Transverse colon (tissue), 4 donors: ENCODE measurements at regions not wholly inside any gene's neighbourhood (a gene's known extent, or its start where the extent isn't known, plus 50 kb on each side); places are given as distances from the start of the nearest gene placed in this dataset.

Experiments used
- DNase-seq: peaks from one replicate; pipeline ENCODE4 v3.0.0-alpha.2; 2019
- H3K27ac ChIP-seq, 4 donors: fragments of 200-600 bp; sonication (generic); 2 replicates each; pipeline ENCODE4 v1.5.1; 2016 to 2018; ENCODE audit warnings: inconsistent platforms in 4 of 4
- H3K27me3 ChIP-seq: fragments of 200-600 bp; sonication (generic); 2 replicates; pipeline ENCODE4 v1.5.1; 2017; ENCODE audit warnings: inconsistent platforms
- H3K36me3 ChIP-seq, 4 donors: fragments of 200-600 bp; sonication (generic); 2 replicates each; pipeline ENCODE4 v1.5.1; 2017 to 2019; ENCODE audit warnings: inconsistent platforms in 4 of 4
- H3K4me1 ChIP-seq, 4 donors: fragments of 200-600 bp; sonication (generic); 2 replicates each; pipeline ENCODE4 v1.5.1; 2017 to 2020; ENCODE audit warnings: inconsistent platforms in 4 of 4
- H3K4me3 ChIP-seq, 4 donors: fragments of 200-600 bp; sonication (generic); 1 replicate in 1 of 4; 2 replicates in 3 of 4; pipeline versions ENCODE4 v1.5.1 to v1.6.1; 2017 to 2019; ENCODE audit warnings: inconsistent platforms in 4 of 4
- H3K9me3 ChIP-seq, 2 donors: fragments of 200-600 bp; sonication (generic); 2 replicates each; pipeline ENCODE4 v1.5.1; 2017 to 2019; ENCODE audit warnings: inconsistent platforms in 2 of 2
- CTCF ChIP-seq, 5 experiments: fragments of 200-600 bp in 3 of 5; fragments of 450-650 bp in 2 of 5; sonication (generic) in 3 of 5; IDR thresholded peaks; 1 replicate in 2 of 5; 2 replicates in 3 of 5; pipeline ENCODE4 v1.5.1; 2016 to 2017; ENCODE audit warnings: antibody characterized with exemption in 5 of 5, inconsistent platforms in 3 of 5, mild to moderate bottlenecking in 2 of 5, moderate library complexity in 1 of 5
- EP300 ChIP-seq: sonication (generic); formaldehyde crosslinking; IDR thresholded peaks from one replicate; pipeline ENCODE4 v1.6.1; 2017; ENCODE audit warnings: antibody characterized with exemption, low read depth
- POLR2A ChIP-seq: fragments of 450-650 bp; IDR thresholded peaks from one replicate; pipeline ENCODE4 v1.6.1; 2016; ENCODE audit warnings: antibody characterized with exemption, mild to moderate bottlenecking, moderate library complexity
- POLR2AphosphoS5 ChIP-seq, 3 donors: sonication (generic); formaldehyde crosslinking; IDR thresholded peaks; one replicate each; pipeline ENCODE4 v1.6.1; 2016; ENCODE audit warnings: antibody characterized with exemption in 3 of 3
- WGBS, 2 donors: methylation state at CpG; one replicate each; pipeline ENCODE4 v1.1.5; 2018; ENCODE audit warnings: low coverage in 1 of 2; 5-methylcytosine and 5-hydroxymethylcytosine counted together
- in situ Hi-C, 4 donors: fragments of 200-750 bp; cut with MboI; loops; one replicate each; pipeline versions ENCODE4 v1.15.0 to v1.15.1; 2017; ENCODE audit warnings: low sequenced_read_pairs in 3 of 4, low pct_ligation_motif_present in 1 of 4, low pct_unique_long_range_greater_than_20kb in 1 of 4
- intact Hi-C: fragments of 100-400 bp; cut with DNase I; formaldehyde crosslinking; loops from one replicate; pipeline ENCODE4 v1.15.1; 2023; ENCODE audit warnings: low total_unique reads

GRCh38 chr1:81455481-81455880 lies 345.3 kb upstream of the ADGRL2 start:
- peaks cover 0 to 18% (median 6%) of the 10 kb centered on the region in 4 donors for H3K4me1 ChIP-seq
- H3K36me3 ChIP-seq = no peaks in the 10 kb centered on the region
- H3K27me3 ChIP-seq = no peaks in the 10 kb centered on the region
- WGBS, 2 donors = 73 to 75% methylated on average over 4 of the region's 4 CpGs
- no peak overlapping the region for H3K27ac ChIP-seq
- DNase-seq = no peak
- in situ Hi-C loops = no loop called here
- no peak overlapping the region for H3K4me3 ChIP-seq
- no peak for TF ChIP-seq POLR2AphosphoS5 (IDR thresholded peaks at IDR 0.05)
- TF ChIP-seq CTCF (IDR thresholded peaks at IDR 0.05) = no peak
- TF ChIP-seq EP300 = no peak
- intact Hi-C loops = no loop called here
- no peaks in the 10 kb centered on the region for H3K9me3 ChIP-seq

DNA sequence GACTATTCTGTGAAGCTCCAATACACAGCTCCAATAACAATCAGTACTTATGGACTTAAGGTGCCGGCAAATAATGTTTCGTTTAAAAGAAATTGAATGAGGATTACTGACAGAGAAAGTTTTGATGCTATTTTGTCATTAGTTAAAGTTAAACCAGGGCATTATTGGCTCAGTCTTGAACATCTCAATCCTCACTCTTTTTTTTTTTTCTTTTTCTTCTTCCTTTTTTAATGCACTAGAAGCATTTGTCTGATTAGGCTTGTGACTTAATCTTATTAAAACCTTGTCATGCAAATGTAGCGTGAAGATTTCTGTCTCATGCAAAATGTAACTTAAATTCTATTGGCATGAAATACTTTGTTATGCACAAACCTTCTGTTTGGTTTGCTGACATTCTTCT lies 346.8 kb upstream of the ADGRL2 start:
- H3K27ac ChIP-seq = peak overlapping the region in 2 of 4 donors; percentile 23 to 63
- 57 to 73% methylated on average over 3 of the region's 3 CpGs for WGBS, 2 donors
- no peak for TF ChIP-seq EP300
- no peak for TF ChIP-seq CTCF (IDR thresholded peaks at IDR 0.05)
- TF ChIP-seq POLR2A = no peak
- no peak for TF ChIP-seq POLR2AphosphoS5 (IDR thresholded peaks at IDR 0.05)

GRCh38 chr1:81453367-81453703 lies 347.4 kb upstream of the ADGRL2 start:
- Histone ChIP-seq H3K27ac (peak overlapping the region; percentile 23 to 63 (median 42)), H3K36me3 (no peaks in the 10 kb centered on the region), H3K4me3 (peak overlapping the region in 1 of 4 donors; percentile 7), H3K9me3 (no peaks in the 10 kb centered on the region), H3K4me1 (peaks cover 0 to 18% (median 4%) of the 10 kb centered on the region in 4 donors), H3K27me3 (no peaks in the 10 kb centered on the region)
- no peak for DNase-seq
- no peak for TF ChIP-seq EP300
- no peak for TF ChIP-seq POLR2A
- TF ChIP-seq CTCF (IDR thresholded peaks at IDR 0.05) = no peak
- peak in 1 of 3 donors; percentile 51 for TF ChIP-seq POLR2AphosphoS5 (IDR thresholded peaks at IDR 0.05)
- in situ Hi-C loops (no loop called here), intact Hi-C loops (no loop called here)
- 29 to 42% methylated on average over 2 of the region's 2 CpGs for WGBS, 2 donors

More for the DNA sequence above, 346.8 kb upstream of the ADGRL2 start:
- H3K36me3 ChIP-seq = no peaks in the 10 kb centered on the region
- H3K4me3 ChIP-seq = no peak overlapping the region
- intact Hi-C loops = no loop called here
- H3K4me1 ChIP-seq = peaks cover 0 to 18% (median 6%) of the 10 kb centered on the region in 4 donors
- no peaks in the 10 kb centered on the region for H3K9me3 ChIP-seq
- DNase-seq = no peak
- in situ Hi-C loops = no loop called here
- no peaks in the 10 kb centered on the region for H3K27me3 ChIP-seq

GRCh38 chr1:81452693-81453366 lies 347.9 kb upstream of the ADGRL2 start:
- no peak for DNase-seq
- TF ChIP-seq EP300 = no peak
- no peak for TF ChIP-seq CTCF (IDR thresholded peaks at IDR 0.05)
- no peak for TF ChIP-seq POLR2AphosphoS5 (IDR thresholded peaks at IDR 0.05)
- H3K4me1 ChIP-seq = peaks cover 0 to 18% (median 4%) of the 10 kb centered on the region in 4 donors
- peak overlapping the region; percentile 23 to 63 (median 42) for H3K27ac ChIP-seq
- WGBS, 2 donors = 34 to 47% methylated on average over 7 of the region's 7 CpGs
- H3K4me3 ChIP-seq = peak overlapping the region in 1 of 4 donors; percentile 7
- no peaks in the 10 kb centered on the region for H3K27me3 ChIP-seq
- intact Hi-C loops = no loop called here
- no peaks in the 10 kb centered on the region for H3K36me3 ChIP-seq
- H3K9me3 ChIP-seq = no peaks in the 10 kb centered on the region
- in situ Hi-C loops = no loop called here
